ENCODE measurements at regions not wholly inside any gene's neighbourhood (a gene's known extent, or its start where the extent isn't known, plus 50 kb on each side); places are given as distances from the start of the nearest gene placed in this dataset.

DNA sequence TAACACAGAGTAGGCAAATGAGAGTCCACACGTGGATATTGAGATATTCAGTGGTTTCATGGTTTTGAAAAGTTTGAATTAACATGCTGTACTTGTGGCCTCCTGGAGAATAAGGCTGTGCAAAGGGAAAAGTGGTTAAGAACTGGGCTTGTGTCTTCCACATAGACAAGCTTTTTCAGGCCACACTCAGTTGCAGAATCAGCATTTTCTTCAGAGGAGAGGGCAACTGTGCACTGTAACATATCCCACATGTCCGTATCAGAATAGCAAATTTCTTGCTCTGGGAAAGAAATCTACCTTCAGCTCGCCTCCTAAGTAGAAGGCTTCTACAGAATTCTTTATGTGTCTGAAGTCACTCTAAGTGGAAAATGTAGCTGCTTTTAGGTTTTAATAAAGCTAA, 84.9 kb downstream of the ZC3H11B start:
- H3K27me3 ChIP-seq (ENCODE audit: insufficient read depth, low read length) = no peaks in the 10 kb centered on the region
- TF ChIP-seq, protein P1, sequence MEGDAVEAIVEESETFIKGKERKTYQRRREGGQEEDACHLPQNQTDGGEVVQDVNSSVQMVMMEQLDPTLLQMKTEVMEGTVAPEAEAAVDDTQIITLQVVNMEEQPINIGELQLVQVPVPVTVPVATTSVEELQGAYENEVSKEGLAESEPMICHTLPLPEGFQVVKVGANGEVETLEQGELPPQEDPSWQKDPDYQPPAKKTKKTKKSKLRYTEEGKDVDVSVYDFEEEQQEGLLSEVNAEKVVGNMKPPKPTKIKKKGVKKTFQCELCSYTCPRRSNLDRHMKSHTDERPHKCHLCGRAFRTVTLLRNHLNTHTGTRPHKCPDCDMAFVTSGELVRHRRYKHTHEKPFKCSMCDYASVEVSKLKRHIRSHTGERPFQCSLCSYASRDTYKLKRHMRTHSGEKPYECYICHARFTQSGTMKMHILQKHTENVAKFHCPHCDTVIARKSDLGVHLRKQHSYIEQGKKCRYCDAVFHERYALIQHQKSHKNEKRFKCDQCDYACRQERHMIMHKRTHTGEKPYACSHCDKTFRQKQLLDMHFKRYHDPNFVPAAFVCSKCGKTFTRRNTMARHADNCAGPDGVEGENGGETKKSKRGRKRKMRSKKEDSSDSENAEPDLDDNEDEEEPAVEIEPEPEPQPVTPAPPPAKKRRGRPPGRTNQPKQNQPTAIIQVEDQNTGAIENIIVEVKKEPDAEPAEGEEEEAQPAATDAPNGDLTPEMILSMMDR (IDR thresholded peaks at IDR 0.05; ENCODE audit: extremely low read depth, low read depth, low read length) = no peak
- no peak for DNase-seq (ENCODE audit: insufficient read length, low spot score, missing footprints)
- H3K79me2 ChIP-seq (ENCODE audit: insufficient read depth, low read length) = no peaks in the 10 kb centered on the region
- no peaks in the 10 kb centered on the region for H4K20me1 ChIP-seq (ENCODE audit: insufficient read depth, low read length)
- H3K36me3 ChIP-seq (ENCODE audit: insufficient read depth, low read length) = no peaks in the 10 kb centered on the region
- no peak overlapping the region for H3K4me3 ChIP-seq (ENCODE audit: insufficient read depth, low read length)
- peaks cover 1% of the 10 kb centered on the region for H3K4me1 ChIP-seq (ENCODE audit: insufficient read depth, low read length)
- H2AFZ ChIP-seq (ENCODE audit: low read length) = no peak overlapping the region
- no peaks in the 10 kb centered on the region for H3K9me3 ChIP-seq (ENCODE audit: low read depth, low read length)
- H3K4me2 ChIP-seq (ENCODE audit: insufficient read depth, low read length) = no peak overlapping the region
- no peak overlapping the region for H3K27ac ChIP-seq (ENCODE audit: low read depth, low read length)

DNA sequence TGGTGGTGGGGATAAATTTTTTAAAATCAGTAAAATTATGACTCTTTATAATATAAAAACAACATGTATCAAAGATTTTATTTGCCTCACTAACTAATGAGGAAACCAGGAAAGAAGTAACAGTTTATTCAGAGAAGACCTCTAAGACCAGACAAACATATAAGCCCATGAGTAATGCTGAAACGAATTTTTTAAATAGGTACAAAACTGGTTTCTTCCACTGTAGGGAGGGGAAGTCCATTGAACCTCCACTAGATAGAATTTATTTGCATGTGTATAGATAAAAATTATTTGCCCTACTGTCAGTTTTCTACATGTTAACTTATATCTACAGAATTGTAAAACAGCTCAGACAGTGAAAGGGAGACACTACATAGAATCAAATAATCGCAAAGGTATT, 86.8 kb downstream of the ZC3H11B start:
- Histone ChIP-seq H3K36me3 (ENCODE audit: insufficient read depth, low read length) (no peaks in the 10 kb centered on the region), H3K4me2 (ENCODE audit: insufficient read depth, low read length) (no peak overlapping the region), H3K27me3 (ENCODE audit: insufficient read depth, low read length) (no peaks in the 10 kb centered on the region), H3K9me3 (ENCODE audit: low read depth, low read length) (no peaks in the 10 kb centered on the region), H4K20me1 (ENCODE audit: insufficient read depth, low read length) (no peaks in the 10 kb centered on the region), H3K27ac (ENCODE audit: low read depth, low read length) (no peak overlapping the region), H2AFZ (ENCODE audit: low read length) (no peak overlapping the region), H3K79me2 (ENCODE audit: insufficient read depth, low read length) (no peaks in the 10 kb centered on the region), H3K4me1 (ENCODE audit: insufficient read depth, low read length) (no peaks in the 10 kb centered on the region), H3K4me3 (ENCODE audit: insufficient read depth, low read length) (no peak overlapping the region)
- DNase-seq (ENCODE audit: insufficient read length, low spot score, missing footprints) = no peak
- TF ChIP-seq, protein P1 (IDR thresholded peaks at IDR 0.05; ENCODE audit: extremely low read depth, low read depth, low read length) = no peak

GRCh38 chr1:219523411-219523810, 89.5 kb downstream of the ZC3H11B start:
- H4K20me1 ChIP-seq (ENCODE audit: insufficient read depth, low read length) = no peaks in the 10 kb centered on the region
- no peaks in the 10 kb centered on the region for H3K27me3 ChIP-seq (ENCODE audit: insufficient read depth, low read length)
- DNase-seq (ENCODE audit: insufficient read length, low spot score, missing footprints) = no peak
- no peak overlapping the region for H2AFZ ChIP-seq (ENCODE audit: low read length)
- no peak overlapping the region for H3K4me3 ChIP-seq (ENCODE audit: insufficient read depth, low read length)
- H3K27ac ChIP-seq (ENCODE audit: low read depth, low read length) = no peak overlapping the region
- no peaks in the 10 kb centered on the region for H3K79me2 ChIP-seq (ENCODE audit: insufficient read depth, low read length)
- TF ChIP-seq, protein P1 (IDR thresholded peaks at IDR 0.05; ENCODE audit: extremely low read depth, low read depth, low read length) = no peak
- H3K9me3 ChIP-seq (ENCODE audit: low read depth, low read length) = no peaks in the 10 kb centered on the region
- no peak overlapping the region for H3K4me2 ChIP-seq (ENCODE audit: insufficient read depth, low read length)
- no peaks in the 10 kb centered on the region for H3K36me3 ChIP-seq (ENCODE audit: insufficient read depth, low read length)
- peaks cover 4% of the 10 kb centered on the region for H3K4me1 ChIP-seq (ENCODE audit: insufficient read depth, low read length)

- no peak overlapping the region for H3K27ac ChIP-seq (ENCODE audit: low read depth, low read length)
- TF ChIP-seq, protein P1 (IDR thresholded peaks at IDR 0.05; ENCODE audit: extremely low read depth, low read depth, low read length) = no peak
- no peak overlapping the region for H3K4me2 ChIP-seq (ENCODE audit: insufficient read depth, low read length)
- no peak overlapping the region for H2AFZ ChIP-seq (ENCODE audit: low read length)
- no peaks in the 10 kb centered on the region for H3K79me2 ChIP-seq (ENCODE audit: insufficient read depth, low read length)
- H3K4me3 ChIP-seq (ENCODE audit: insufficient read depth, low read length) = no peak overlapping the region
- H4K20me1 ChIP-seq (ENCODE audit: insufficient read depth, low read length) = no peaks in the 10 kb centered on the region
- no peaks in the 10 kb centered on the region for H3K36me3 ChIP-seq (ENCODE audit: insufficient read depth, low read length)
- H3K4me1 ChIP-seq (ENCODE audit: insufficient read depth, low read length) = peaks cover 4% of the 10 kb centered on the region
- H3K9me3 ChIP-seq (ENCODE audit: low read depth, low read length) = no peaks in the 10 kb centered on the region
- H3K27me3 ChIP-seq (ENCODE audit: insufficient read depth, low read length) = no peaks in the 10 kb centered on the region
- no peak for DNase-seq (ENCODE audit: insufficient read length, low spot score, missing footprints)
Observed at GRCh38 chr1:219521325-219521724, 91.6 kb downstream of the ZC3H11B start.
